K562 (cell line): ENCODE measurements at regions not wholly inside any gene's neighbourhood (a gene's known extent, or its start where the extent isn't known, plus 50 kb on each side); places are given as distances from the start of the nearest gene placed in this dataset.

ENCODE experiments used
- BACH1 ChIP-seq: fragments of 200-800 bp; sonication (Bioruptor generic); IDR thresholded peaks from 2 replicates; pipeline ENCODE4 v1.6.1; 2016; ENCODE audit warnings: missing genetic modification characterization, missing compliant biosample characterization
- CBFA2T3 ChIP-seq: fragments of 450-650 bp; IDR thresholded peaks from 2 replicates; pipeline ENCODE4 v1.6.1; 2017
- JUND ChIP-seq, 2 experiments: IDR thresholded peaks; 2 replicates in 1 of 2; 3 replicates in 1 of 2; pipeline ENCODE4 v1.6.1; 2011; ENCODE audit warnings: borderline replicate concordance in 2 of 2, low read depth in 2 of 2, low read length in 2 of 2, improper control_type of control experiment in 1 of 2, missing biosample characterization in 1 of 2, missing genetic modification characterization in 1 of 2, missing genetic modification reagents in 1 of 2
- RAD51 ChIP-seq: fragments of 450-650 bp; IDR thresholded peaks from 2 replicates; pipeline ENCODE4 v1.7.1; 2016; ENCODE audit warnings: low read depth, mild to moderate bottlenecking, borderline replicate concordance
- TBP ChIP-seq: optimal IDR thresholded peaks from 2 replicates; pipeline ENCODE3; 2011; ENCODE audit warnings: low read depth, low read length, improper control_type of control experiment
- TF ChIP-seq, protein P1 (sequence below): fragments of 200-800 bp; sonication (Bioruptor generic); IDR thresholded peaks from 2 replicates; pipeline ENCODE4 v1.6.1; 2017; ENCODE audit warnings: missing genetic modification characterization, missing compliant biosample characterization
- TF ChIP-seq, protein P2 (sequence below), 2 experiments: fragments of 450-650 bp; IDR thresholded peaks; 2 replicates each; pipeline ENCODE4 v1.6.1; 2018; ENCODE audit warnings: mild to moderate bottlenecking in 2 of 2, low read depth in 1 of 2; ENCODE audit not compliant: partially characterized antibody in 2 of 2
- TF ChIP-seq, protein P3 (sequence below): fragments of 450-650 bp; IDR thresholded peaks from 2 replicates; pipeline ENCODE4 v1.6.1; 2017; ENCODE audit warnings: antibody characterized with exemption, mild to moderate bottlenecking
- TF ChIP-seq, protein P4 (sequence below): IDR thresholded peaks from 2 replicates; pipeline ENCODE4 v1.6.1; 2014; ENCODE audit warnings: antibody characterized with exemption
- TF ChIP-seq, protein P5 (sequence below), 2 experiments: IDR thresholded peaks; 2 replicates each; pipeline ENCODE4 v1.6.1; 2012; ENCODE audit warnings: improper control_type of control experiment in 2 of 2, low read depth in 2 of 2, low read length in 2 of 2, borderline replicate concordance in 1 of 2

DNA sequence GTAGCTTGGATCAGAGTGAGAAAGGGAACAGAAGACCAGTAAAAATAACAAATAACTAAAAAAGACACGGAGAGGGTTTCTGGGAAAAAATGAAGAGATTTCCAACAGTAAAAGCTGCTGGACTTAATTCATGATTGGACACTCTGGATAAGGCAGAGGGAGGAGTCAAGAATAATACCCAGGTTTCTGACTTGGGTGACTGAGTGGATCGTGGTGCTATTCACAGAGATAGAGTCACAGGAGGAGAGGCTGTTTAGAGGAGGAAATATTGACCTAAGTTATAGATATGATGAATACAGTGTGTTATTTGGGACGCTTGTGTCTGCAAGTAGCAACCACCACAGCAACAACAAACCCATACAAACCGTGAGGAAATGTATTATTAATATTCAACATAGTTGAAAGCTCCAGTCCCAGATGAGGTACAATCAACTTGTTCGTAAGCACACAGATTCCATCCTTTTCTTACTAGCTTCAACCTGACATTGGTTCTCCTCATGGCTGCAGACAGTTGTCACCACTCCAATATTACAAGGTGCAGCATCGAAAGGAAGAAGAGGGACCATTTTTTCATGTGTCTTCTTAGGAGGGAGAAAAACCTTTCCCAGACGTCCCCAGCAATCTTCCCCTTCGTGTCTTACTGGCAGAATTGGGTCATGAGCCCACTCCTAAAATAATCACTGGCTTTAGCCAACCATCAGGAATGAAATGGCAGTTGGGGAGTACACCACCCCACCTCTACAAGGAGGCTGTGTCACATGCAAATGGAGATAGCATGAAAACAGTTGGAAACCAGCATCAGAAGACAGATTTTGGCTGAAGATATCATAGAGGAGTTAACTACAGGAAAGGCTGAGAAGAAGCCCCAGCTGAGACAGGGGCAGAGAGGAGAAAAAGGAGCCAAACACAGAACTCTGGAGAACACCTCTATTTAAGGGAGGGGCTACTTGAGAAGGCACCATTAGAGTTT, 387.8 kb downstream of the SHQ1 start (continued):
- TF ChIP-seq RAD51 = peak; percentile 20; the same call in 1 of the 2 replicates
- TF ChIP-seq, protein P1, sequence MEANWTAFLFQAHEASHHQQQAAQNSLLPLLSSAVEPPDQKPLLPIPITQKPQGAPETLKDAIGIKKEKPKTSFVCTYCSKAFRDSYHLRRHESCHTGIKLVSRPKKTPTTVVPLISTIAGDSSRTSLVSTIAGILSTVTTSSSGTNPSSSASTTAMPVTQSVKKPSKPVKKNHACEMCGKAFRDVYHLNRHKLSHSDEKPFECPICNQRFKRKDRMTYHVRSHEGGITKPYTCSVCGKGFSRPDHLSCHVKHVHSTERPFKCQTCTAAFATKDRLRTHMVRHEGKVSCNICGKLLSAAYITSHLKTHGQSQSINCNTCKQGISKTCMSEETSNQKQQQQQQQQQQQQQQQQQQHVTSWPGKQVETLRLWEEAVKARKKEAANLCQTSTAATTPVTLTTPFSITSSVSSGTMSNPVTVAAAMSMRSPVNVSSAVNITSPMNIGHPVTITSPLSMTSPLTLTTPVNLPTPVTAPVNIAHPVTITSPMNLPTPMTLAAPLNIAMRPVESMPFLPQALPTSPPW (CRISPR knock-in tag) = peak; percentile 90
- no peak for TF ChIP-seq BACH1 (tag)
- peak; percentile 94 for TF ChIP-seq CBFA2T3
- TF ChIP-seq, protein P2, sequence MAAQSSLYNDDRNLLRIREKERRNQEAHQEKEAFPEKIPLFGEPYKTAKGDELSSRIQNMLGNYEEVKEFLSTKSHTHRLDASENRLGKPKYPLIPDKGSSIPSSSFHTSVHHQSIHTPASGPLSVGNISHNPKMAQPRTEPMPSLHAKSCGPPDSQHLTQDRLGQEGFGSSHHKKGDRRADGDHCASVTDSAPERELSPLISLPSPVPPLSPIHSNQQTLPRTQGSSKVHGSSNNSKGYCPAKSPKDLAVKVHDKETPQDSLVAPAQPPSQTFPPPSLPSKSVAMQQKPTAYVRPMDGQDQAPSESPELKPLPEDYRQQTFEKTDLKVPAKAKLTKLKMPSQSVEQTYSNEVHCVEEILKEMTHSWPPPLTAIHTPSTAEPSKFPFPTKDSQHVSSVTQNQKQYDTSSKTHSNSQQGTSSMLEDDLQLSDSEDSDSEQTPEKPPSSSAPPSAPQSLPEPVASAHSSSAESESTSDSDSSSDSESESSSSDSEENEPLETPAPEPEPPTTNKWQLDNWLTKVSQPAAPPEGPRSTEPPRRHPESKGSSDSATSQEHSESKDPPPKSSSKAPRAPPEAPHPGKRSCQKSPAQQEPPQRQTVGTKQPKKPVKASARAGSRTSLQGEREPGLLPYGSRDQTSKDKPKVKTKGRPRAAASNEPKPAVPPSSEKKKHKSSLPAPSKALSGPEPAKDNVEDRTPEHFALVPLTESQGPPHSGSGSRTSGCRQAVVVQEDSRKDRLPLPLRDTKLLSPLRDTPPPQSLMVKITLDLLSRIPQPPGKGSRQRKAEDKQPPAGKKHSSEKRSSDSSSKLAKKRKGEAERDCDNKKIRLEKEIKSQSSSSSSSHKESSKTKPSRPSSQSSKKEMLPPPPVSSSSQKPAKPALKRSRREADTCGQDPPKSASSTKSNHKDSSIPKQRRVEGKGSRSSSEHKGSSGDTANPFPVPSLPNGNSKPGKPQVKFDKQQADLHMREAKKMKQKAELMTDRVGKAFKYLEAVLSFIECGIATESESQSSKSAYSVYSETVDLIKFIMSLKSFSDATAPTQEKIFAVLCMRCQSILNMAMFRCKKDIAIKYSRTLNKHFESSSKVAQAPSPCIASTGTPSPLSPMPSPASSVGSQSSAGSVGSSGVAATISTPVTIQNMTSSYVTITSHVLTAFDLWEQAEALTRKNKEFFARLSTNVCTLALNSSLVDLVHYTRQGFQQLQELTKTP (IDR thresholded peaks at IDR 0.05; ENCODE audit: low read depth in 1 of 2, partially characterized antibody in 2 of 2) = peak in 1 of 2 experiments; percentile 27
- TF ChIP-seq JUND (IDR thresholded peaks at IDR 0.05; ENCODE audit: borderline replicate concordance, low read depth, low read length) = peak; percentile 59
- peak; percentile 41; the same call in 1 of the 3 replicates for TF ChIP-seq JUND (tag; IDR thresholded peaks at IDR 0.05; ENCODE audit: borderline replicate concordance, low read depth, low read length)
- TF ChIP-seq, protein P3, sequence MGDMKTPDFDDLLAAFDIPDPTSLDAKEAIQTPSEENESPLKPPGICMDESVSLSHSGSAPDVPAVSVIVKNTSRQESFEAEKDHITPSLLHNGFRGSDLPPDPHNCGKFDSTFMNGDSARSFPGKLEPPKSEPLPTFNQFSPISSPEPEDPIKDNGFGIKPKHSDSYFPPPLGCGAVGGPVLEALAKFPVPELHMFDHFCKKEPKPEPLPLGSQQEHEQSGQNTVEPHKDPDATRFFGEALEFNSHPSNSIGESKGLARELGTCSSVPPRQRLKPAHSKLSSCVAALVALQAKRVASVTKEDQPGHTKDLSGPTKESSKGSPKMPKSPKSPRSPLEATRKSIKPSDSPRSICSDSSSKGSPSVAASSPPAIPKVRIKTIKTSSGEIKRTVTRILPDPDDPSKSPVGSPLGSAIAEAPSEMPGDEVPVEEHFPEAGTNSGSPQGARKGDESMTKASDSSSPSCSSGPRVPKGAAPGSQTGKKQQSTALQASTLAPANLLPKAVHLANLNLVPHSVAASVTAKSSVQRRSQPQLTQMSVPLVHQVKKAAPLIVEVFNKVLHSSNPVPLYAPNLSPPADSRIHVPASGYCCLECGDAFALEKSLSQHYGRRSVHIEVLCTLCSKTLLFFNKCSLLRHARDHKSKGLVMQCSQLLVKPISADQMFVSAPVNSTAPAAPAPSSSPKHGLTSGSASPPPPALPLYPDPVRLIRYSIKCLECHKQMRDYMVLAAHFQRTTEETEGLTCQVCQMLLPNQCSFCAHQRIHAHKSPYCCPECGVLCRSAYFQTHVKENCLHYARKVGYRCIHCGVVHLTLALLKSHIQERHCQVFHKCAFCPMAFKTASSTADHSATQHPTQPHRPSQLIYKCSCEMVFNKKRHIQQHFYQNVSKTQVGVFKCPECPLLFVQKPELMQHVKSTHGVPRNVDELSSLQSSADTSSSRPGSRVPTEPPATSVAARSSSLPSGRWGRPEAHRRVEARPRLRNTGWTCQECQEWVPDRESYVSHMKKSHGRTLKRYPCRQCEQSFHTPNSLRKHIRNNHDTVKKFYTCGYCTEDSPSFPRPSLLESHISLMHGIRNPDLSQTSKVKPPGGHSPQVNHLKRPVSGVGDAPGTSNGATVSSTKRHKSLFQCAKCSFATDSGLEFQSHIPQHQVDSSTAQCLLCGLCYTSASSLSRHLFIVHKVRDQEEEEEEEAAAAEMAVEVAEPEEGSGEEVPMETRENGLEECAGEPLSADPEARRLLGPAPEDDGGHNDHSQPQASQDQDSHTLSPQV = peak; percentile 78; the same call in 1 of the 2 replicates
- peak; percentile 27 for TF ChIP-seq TBP
- TF ChIP-seq, protein P4, sequence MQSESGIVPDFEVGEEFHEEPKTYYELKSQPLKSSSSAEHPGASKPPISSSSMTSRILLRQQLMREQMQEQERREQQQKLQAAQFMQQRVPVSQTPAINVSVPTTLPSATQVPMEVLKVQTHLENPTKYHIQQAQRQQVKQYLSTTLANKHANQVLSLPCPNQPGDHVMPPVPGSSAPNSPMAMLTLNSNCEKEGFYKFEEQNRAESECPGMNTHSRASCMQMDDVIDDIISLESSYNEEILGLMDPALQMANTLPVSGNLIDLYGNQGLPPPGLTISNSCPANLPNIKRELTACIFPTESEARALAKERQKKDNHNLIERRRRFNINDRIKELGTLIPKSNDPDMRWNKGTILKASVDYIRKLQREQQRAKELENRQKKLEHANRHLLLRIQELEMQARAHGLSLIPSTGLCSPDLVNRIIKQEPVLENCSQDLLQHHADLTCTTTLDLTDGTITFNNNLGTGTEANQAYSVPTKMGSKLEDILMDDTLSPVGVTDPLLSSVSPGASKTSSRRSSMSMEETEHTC = peak; percentile 89; the same call in 1 of the 2 replicates
- TF ChIP-seq, protein P5, sequence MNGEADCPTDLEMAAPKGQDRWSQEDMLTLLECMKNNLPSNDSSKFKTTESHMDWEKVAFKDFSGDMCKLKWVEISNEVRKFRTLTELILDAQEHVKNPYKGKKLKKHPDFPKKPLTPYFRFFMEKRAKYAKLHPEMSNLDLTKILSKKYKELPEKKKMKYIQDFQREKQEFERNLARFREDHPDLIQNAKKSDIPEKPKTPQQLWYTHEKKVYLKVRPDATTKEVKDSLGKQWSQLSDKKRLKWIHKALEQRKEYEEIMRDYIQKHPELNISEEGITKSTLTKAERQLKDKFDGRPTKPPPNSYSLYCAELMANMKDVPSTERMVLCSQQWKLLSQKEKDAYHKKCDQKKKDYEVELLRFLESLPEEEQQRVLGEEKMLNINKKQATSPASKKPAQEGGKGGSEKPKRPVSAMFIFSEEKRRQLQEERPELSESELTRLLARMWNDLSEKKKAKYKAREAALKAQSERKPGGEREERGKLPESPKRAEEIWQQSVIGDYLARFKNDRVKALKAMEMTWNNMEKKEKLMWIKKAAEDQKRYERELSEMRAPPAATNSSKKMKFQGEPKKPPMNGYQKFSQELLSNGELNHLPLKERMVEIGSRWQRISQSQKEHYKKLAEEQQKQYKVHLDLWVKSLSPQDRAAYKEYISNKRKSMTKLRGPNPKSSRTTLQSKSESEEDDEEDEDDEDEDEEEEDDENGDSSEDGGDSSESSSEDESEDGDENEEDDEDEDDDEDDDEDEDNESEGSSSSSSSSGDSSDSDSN (IDR thresholded peaks at IDR 0.05; ENCODE audit: borderline replicate concordance in 1 of 2, low read depth in 2 of 2, low read length in 2 of 2) = peak in 1 of 2 experiments; percentile 80; a peak in 1 of 4 replicates
